ENCODE measurements at regions not wholly inside any gene's neighbourhood (a gene's known extent, or its start where the extent isn't known, plus 50 kb on each side); places are given as distances from the start of the nearest gene placed in this dataset.

- peak overlapping the region; percentile 62 for H3K23ac ChIP-seq (ENCODE audit: low read depth, low read length, poor library complexity)
- no peak overlapping the region for H3K4ac ChIP-seq (ENCODE audit: low read length)
- H2AK5ac ChIP-seq (ENCODE audit: low read depth, low read length): no peak overlapping the region
- H2BK12ac ChIP-seq (ENCODE audit: low read length): no peak overlapping the region
- no CpG with 5 or more reads among the region's 6 CpGs for WGBS, 2 donors (ENCODE audit: extremely low coverage in 2 of 2, insufficient read length in 2 of 2, insufficient replicate concordance in 1 of 2)
- H2BK5ac ChIP-seq (ENCODE audit: low read length): no peak overlapping the region
- no peak overlapping the region for H4K91ac ChIP-seq (ENCODE audit: low read depth, low read length, poor library complexity)
- no peak overlapping the region for H2BK15ac ChIP-seq (ENCODE audit: low read length)
- H3K9me3 ChIP-seq (replicated peaks in 1 of 2; ENCODE audit: control insufficient read depth in 2 of 2, insufficient read depth in 1 of 2, low read depth in 1 of 2, low read length in 2 of 2): peaks cover 0 to 3% of the 10 kb centered on the region in 2 donors
- H3K4me1 ChIP-seq (ENCODE audit: control insufficient read depth in 2 of 2, insufficient read depth in 1 of 2, low read depth in 1 of 2, low read length in 2 of 2): no peaks in the 10 kb centered on the region
- H2AFZ ChIP-seq (ENCODE audit: low read length): no peak overlapping the region
- H3K4me3 ChIP-seq (ENCODE audit: low read length in 2 of 2): no peak overlapping the region
- no peak for DNase-seq (ENCODE audit: low spot score)
- H3K27ac ChIP-seq (replicated peaks; ENCODE audit: low read length): no peak overlapping the region
- H3K27me3 ChIP-seq (ENCODE audit: control insufficient read depth in 3 of 3, insufficient read depth in 3 of 3, low read depth in 1 of 3, low read length in 3 of 3): no peaks in the 10 kb centered on the region
- H3K79me1 ChIP-seq (ENCODE audit: low read depth, low read length): no peaks in the 10 kb centered on the region
- H3K36me3 ChIP-seq (replicated peaks in 1 of 2; ENCODE audit: control insufficient read depth in 2 of 2, insufficient read depth in 2 of 2, low read length in 2 of 2): no peaks in the 10 kb centered on the region
- no peak overlapping the region for H3K18ac ChIP-seq (ENCODE audit: low read length)
- no peak overlapping the region for H3K4me2 ChIP-seq (ENCODE audit: insufficient read depth, low read length, poor library complexity, severe bottlenecking)
- no peak overlapping the region for H2BK120ac ChIP-seq (ENCODE audit: low read depth, low read length)
- no peak overlapping the region for H4K8ac ChIP-seq (ENCODE audit: low read depth, low read length)
- no peak overlapping the region for H3K9ac ChIP-seq (ENCODE audit: low read depth, low read length, poor library complexity)
- H3K14ac ChIP-seq (ENCODE audit: low read length): no peak overlapping the region
These were observed 308.8 kb upstream of the ZNF32 start for GRCh38 chr10:43957267-43958070.

DNA sequence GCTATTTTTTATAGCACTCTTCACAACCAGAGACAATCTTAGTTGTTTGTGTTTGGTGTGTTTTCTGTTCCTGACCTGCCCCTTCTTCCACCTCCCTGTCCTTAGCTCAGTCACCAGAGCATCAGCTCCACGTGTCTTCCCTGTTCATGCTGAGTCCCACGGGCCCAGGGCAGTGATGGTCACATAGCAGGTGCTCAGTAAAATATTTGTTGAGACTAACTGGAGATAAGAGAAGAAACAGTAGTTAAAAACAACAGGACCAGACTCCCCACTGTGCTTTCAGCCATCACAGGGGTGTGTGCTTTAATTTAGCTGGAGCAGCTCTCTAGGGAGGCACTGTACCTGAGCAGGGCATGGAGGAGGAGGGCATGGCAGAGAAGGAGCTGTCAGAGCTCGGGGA is 307.3 kb upstream of the ZNF32 start:
- Histone ChIP-seq H3K36me3 (replicated peaks in 1 of 2; ENCODE audit: control insufficient read depth in 2 of 2, insufficient read depth in 2 of 2, low read length in 2 of 2) (no peaks in the 10 kb centered on the region), H2BK5ac (ENCODE audit: low read length) (no peak overlapping the region), H4K91ac (ENCODE audit: low read depth, low read length, poor library complexity) (no peak overlapping the region), H3K27me3 (ENCODE audit: control insufficient read depth in 3 of 3, insufficient read depth in 3 of 3, low read depth in 1 of 3, low read length in 3 of 3) (no peaks in the 10 kb centered on the region), H2BK15ac (ENCODE audit: low read length) (no peak overlapping the region), H3K4me2 (ENCODE audit: insufficient read depth, low read length, poor library complexity, severe bottlenecking) (no peak overlapping the region), H3K14ac (ENCODE audit: low read length) (no peak overlapping the region), H2BK12ac (ENCODE audit: low read length) (no peak overlapping the region), H3K79me1 (ENCODE audit: low read depth, low read length) (no peaks in the 10 kb centered on the region), H3K27ac (replicated peaks; ENCODE audit: low read length) (no peak overlapping the region), H2BK120ac (ENCODE audit: low read depth, low read length) (no peak overlapping the region), H3K9me3 (replicated peaks in 1 of 2; ENCODE audit: control insufficient read depth in 2 of 2, insufficient read depth in 1 of 2, low read depth in 1 of 2, low read length in 2 of 2) (peaks cover 0 to 3% of the 10 kb centered on the region in 2 donors), H3K9ac (ENCODE audit: low read depth, low read length, poor library complexity) (no peak overlapping the region), H2AK5ac (ENCODE audit: low read depth, low read length) (peak overlapping the region; percentile 34), H4K8ac (ENCODE audit: low read depth, low read length) (no peak overlapping the region), H3K4ac (ENCODE audit: low read length) (no peak overlapping the region), H3K4me3 (ENCODE audit: low read length in 2 of 2) (no peak overlapping the region), H3K18ac (ENCODE audit: low read length) (peak overlapping the region; percentile 86), H3K4me1 (ENCODE audit: control insufficient read depth in 2 of 2, insufficient read depth in 1 of 2, low read depth in 1 of 2, low read length in 2 of 2) (no peaks in the 10 kb centered on the region), H3K23ac (ENCODE audit: low read depth, low read length, poor library complexity) (no peak overlapping the region), H2AFZ (ENCODE audit: low read length) (no peak overlapping the region)
- DNase-seq (ENCODE audit: low spot score): no peak
- no CpG with 5 or more reads among the region's 3 CpGs for WGBS, 2 donors (ENCODE audit: extremely low coverage in 2 of 2, insufficient read length in 2 of 2, insufficient replicate concordance in 1 of 2)

DNA sequence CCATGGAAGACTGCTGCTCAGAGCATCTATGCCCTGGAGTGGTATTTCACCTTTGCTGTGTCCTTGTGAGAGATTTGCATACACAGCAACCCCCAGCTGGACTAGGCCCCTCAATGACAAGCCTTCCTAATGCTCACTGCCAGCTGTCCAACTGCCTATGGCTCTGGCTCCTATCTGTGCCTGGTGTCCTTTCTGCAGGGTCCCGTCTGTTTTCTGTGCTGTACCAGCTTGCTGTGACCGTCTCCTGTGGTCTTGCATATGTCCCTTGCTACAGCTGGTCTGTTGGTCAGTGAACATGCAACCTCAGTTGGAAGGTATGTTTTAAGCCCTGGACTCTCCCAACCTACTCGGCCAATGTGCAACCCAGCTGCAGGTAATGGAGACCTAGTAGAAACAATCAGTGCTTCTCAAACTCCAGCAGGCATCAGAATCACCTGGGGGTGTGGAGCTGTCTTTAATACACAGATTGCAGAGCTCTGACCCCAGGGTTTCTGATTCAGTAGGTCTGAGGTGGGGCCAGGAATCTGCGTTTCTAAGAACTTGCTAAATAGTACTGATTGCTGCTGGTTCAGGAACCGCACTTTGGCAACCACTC is 306.4 kb upstream of the ZNF32 start:
- H2BK120ac ChIP-seq (ENCODE audit: low read depth, low read length): no peak overlapping the region
- no peak overlapping the region for H3K4ac ChIP-seq (ENCODE audit: low read length)
- H3K4me3 ChIP-seq (ENCODE audit: low read length in 2 of 2): no peak overlapping the region
- H3K18ac ChIP-seq (ENCODE audit: low read length): peak overlapping the region; percentile 38
- no peak overlapping the region for H4K91ac ChIP-seq (ENCODE audit: low read depth, low read length, poor library complexity)
- H3K4me2 ChIP-seq (ENCODE audit: insufficient read depth, low read length, poor library complexity, severe bottlenecking): no peak overlapping the region
- no peak overlapping the region for H2BK12ac ChIP-seq (ENCODE audit: low read length)
- H3K79me1 ChIP-seq (ENCODE audit: low read depth, low read length): no peaks in the 10 kb centered on the region
- no peaks in the 10 kb centered on the region for H3K4me1 ChIP-seq (ENCODE audit: control insufficient read depth in 2 of 2, insufficient read depth in 1 of 2, low read depth in 1 of 2, low read length in 2 of 2)
- H2AK5ac ChIP-seq (ENCODE audit: low read depth, low read length): peak overlapping the region; percentile 17
- no peak overlapping the region for H3K14ac ChIP-seq (ENCODE audit: low read length)
- no peak overlapping the region for H2BK5ac ChIP-seq (ENCODE audit: low read length)
- DNase-seq (ENCODE audit: low spot score): no peak
- no peak overlapping the region for H2BK15ac ChIP-seq (ENCODE audit: low read length)
- H3K27me3 ChIP-seq (ENCODE audit: control insufficient read depth in 3 of 3, insufficient read depth in 3 of 3, low read depth in 1 of 3, low read length in 3 of 3): no peaks in the 10 kb centered on the region
- H3K9me3 ChIP-seq (replicated peaks in 1 of 2; ENCODE audit: control insufficient read depth in 2 of 2, insufficient read depth in 1 of 2, low read depth in 1 of 2, low read length in 2 of 2): peaks cover 0 to 3% of the 10 kb centered on the region in 2 donors
- H4K8ac ChIP-seq (ENCODE audit: low read depth, low read length): no peak overlapping the region
- H3K36me3 ChIP-seq (replicated peaks in 1 of 2; ENCODE audit: control insufficient read depth in 2 of 2, insufficient read depth in 2 of 2, low read length in 2 of 2): no peaks in the 10 kb centered on the region
- no peak overlapping the region for H3K27ac ChIP-seq (replicated peaks; ENCODE audit: low read length)
- H3K9ac ChIP-seq (ENCODE audit: low read depth, low read length, poor library complexity): no peak overlapping the region
- H3K23ac ChIP-seq (ENCODE audit: low read depth, low read length, poor library complexity): no peak overlapping the region
- H2AFZ ChIP-seq (ENCODE audit: low read length): no peak overlapping the region
- WGBS, 2 donors (ENCODE audit: extremely low coverage in 2 of 2, insufficient read length in 2 of 2, insufficient replicate concordance in 1 of 2): no CpG with 5 or more reads among the region's 5 CpGs

DNA sequence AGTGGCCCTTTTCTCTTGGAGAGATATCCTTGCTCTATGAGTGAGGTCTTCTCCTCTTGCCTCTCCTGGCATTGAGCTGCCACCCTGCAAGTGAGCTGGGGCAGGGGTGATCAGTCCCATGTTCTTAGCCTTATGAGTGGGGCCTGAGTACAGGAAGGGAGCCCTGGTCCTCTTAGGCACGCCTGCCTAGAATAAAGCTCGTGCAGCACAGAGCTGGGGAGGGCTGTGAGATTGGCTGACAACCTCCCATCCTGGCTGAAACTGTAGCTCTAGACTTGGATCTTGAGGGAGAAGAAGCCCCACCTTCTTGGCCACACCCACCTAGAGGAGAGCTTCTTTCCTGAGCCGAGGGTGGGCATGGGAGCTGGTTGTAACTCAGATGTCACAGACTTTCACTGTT is 305.0 kb upstream of the ZNF32 start:
- no CpG with 5 or more reads among the region's 3 CpGs for WGBS, 2 donors (ENCODE audit: extremely low coverage in 2 of 2, insufficient read length in 2 of 2, insufficient replicate concordance in 1 of 2)
- Histone ChIP-seq H3K27me3 (ENCODE audit: control insufficient read depth in 3 of 3, insufficient read depth in 3 of 3, low read depth in 1 of 3, low read length in 3 of 3) (no peaks in the 10 kb centered on the region), H2AFZ (ENCODE audit: low read length) (no peak overlapping the region), H3K18ac (ENCODE audit: low read length) (peak overlapping the region; percentile 6), H3K4me2 (ENCODE audit: insufficient read depth, low read length, poor library complexity, severe bottlenecking) (no peak overlapping the region), H3K4ac (ENCODE audit: low read length) (no peak overlapping the region), H3K27ac (replicated peaks; ENCODE audit: low read length) (no peak overlapping the region), H3K4me1 (ENCODE audit: control insufficient read depth in 2 of 2, insufficient read depth in 1 of 2, low read depth in 1 of 2, low read length in 2 of 2) (no peaks in the 10 kb centered on the region), H2BK12ac (ENCODE audit: low read length) (no peak overlapping the region), H3K79me1 (ENCODE audit: low read depth, low read length) (no peaks in the 10 kb centered on the region), H2BK5ac (ENCODE audit: low read length) (no peak overlapping the region), H4K91ac (ENCODE audit: low read depth, low read length, poor library complexity) (no peak overlapping the region), H3K36me3 (replicated peaks in 1 of 2; ENCODE audit: control insufficient read depth in 2 of 2, insufficient read depth in 2 of 2, low read length in 2 of 2) (no peaks in the 10 kb centered on the region), H3K9ac (ENCODE audit: low read depth, low read length, poor library complexity) (no peak overlapping the region), H4K8ac (ENCODE audit: low read depth, low read length) (no peak overlapping the region), H2BK15ac (ENCODE audit: low read length) (no peak overlapping the region), H3K9me3 (replicated peaks in 1 of 2; ENCODE audit: control insufficient read depth in 2 of 2, insufficient read depth in 1 of 2, low read depth in 1 of 2, low read length in 2 of 2) (peaks cover 0 to 3% of the 10 kb centered on the region in 2 donors), H3K4me3 (ENCODE audit: low read length in 2 of 2) (no peak overlapping the region), H3K14ac (ENCODE audit: low read length) (no peak overlapping the region), H2AK5ac (ENCODE audit: low read depth, low read length) (no peak overlapping the region), H2BK120ac (ENCODE audit: low read depth, low read length) (no peak overlapping the region), H3K23ac (ENCODE audit: low read depth, low read length, poor library complexity) (no peak overlapping the region)
- DNase-seq (ENCODE audit: low spot score): no peak
